DOHH2 (cell line): ENCODE measurements at regions not wholly inside any gene's neighbourhood (a gene's known extent, or its start where the extent isn't known, plus 50 kb on each side); places are given as distances from the start of the nearest gene placed in this dataset.

Source experiments
- CTCF ChIP-seq: fragments of 200-600 bp; sonication (generic); IDR thresholded peaks from one replicate; pipeline ENCODE4 v1.5.1; 2014; ENCODE audit warnings: antibody characterized with exemption, mild to moderate bottlenecking, low read depth, low read length; ENCODE audit not compliant: poor library complexity, severe bottlenecking
- EZH2phosphoT487 ChIP-seq: fragments of 200-600 bp; sonication (generic); IDR thresholded peaks from 2 replicates; pipeline ENCODE4 v1.6.1; 2017; ENCODE audit warnings: borderline replicate concordance, mild to moderate bottlenecking, antibody characterized with exemption, low read length, moderate library complexity, mixed read lengths

GRCh38 chr17:45689451-45689850 lies 94.7 kb upstream of the CRHR1 start:
- TF ChIP-seq CTCF (no peak), EZH2phosphoT487 (no peak)
